NCI-H1105 treated with DMSO at 0.1 percent for 48 hours (cell line): ENCODE measurements at regions not wholly inside any gene's neighbourhood (a gene's known extent, or its start where the extent isn't known, plus 50 kb on each side); places are given as distances from the start of the nearest gene placed in this dataset.

Source experiments
- DNase-seq: peaks from one replicate; lab custom pipeline; 2025; lab: John Stamatoyannopoulos, UW

DNA sequence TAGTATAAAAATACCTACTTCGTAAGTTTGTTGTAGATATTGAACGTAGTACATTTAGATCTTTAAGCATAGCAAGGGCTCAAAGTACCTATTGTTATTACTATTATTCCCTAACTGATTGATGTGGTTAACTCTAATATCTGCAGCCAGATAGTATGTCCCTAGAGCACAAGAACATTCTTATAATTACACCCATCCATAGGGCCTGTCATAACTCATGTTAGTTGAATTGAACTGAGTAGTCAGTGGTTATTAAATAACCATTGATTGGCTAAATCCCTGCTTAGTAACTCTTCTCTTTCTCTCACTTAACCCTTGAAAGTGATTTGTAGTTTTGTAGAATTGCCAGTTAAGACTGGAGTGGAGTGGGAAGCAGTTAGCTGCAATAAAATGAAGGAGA, 207.5 kb upstream of the HS3ST5 start:
- DNase-seq, result no peak

DNA sequence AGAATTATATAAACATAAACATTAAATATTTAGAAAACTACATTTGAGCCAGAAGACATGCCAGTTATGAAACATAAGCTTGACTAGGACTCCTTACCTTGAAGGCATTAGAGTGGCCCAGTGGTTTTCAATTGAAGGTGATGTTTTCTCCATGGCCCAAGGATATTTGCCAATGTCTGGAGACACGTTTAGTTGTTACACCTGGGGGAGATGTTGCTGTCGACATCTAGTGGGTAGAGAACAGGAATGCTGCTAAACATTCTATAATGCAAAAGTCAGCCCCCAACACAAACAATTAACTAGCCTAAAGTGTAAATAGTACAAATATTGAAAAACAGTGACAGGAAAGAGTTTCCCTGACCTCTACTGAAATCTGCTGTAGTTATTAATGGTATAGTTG, 200.9 kb upstream of the HS3ST5 start:
- no peak for DNase-seq

DNA sequence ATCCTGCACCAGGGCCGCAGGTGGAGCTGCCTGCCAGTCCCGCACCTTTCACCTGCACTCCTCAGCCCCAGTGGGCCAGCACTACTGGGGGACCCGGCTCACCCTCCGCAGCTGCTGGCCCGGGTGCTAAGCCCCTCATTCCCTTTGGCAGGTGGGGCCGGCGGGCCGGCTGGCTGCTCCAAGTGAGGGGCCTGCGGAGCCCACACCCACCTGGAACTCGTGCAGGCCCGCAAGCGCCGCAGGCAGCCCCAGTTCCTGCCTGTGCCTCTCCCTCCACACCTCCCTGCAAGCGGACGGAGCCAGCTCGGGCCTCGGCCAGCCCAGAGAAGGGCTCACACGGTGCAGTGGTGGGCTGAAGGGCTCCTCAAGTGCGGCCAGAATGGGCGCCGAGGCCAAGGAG, 199.0 kb upstream of the HS3ST5 start:
- DNase-seq, result no peak

DNA sequence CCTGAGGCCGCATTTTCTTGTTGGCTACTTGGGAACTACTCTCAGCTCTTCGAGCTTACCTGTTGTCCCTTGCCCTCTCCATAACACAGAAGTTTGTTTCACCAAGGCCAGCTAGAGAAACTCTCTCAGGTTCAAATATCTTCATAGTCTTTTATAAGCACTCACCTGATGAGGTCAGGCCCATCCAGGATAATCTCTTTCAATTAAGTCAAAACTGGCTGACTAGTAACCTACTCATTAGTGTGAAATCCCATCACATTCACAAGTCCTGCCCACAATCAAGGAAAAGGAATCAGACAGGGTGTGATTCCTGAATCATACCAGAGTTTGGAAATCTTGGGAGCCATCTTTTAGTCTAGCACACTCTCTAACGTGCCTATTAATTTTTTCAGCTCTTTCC, 195.2 kb upstream of the HS3ST5 start:
- no peak for DNase-seq

DNA sequence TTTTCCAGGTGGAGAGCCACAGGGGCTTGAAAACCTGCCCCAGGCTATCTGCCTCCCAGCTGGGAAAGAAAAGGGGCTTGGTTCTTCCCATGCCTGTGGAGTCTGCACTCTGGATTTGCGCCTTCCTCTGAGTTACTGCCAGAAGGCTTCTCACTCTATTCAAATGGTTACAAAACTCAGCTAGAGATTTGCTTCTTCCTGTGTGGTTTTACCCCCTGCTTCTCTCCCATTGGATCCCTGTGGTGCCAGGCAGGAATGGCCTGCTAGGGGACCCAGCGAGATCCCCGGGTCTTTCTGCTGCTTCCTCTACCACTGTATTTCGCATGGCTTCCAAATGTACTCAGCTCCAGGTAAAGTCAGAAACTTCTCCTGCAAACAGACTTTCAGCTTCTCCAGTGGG, 192.0 kb upstream of the HS3ST5 start:
- DNase-seq, result no peak

DNA sequence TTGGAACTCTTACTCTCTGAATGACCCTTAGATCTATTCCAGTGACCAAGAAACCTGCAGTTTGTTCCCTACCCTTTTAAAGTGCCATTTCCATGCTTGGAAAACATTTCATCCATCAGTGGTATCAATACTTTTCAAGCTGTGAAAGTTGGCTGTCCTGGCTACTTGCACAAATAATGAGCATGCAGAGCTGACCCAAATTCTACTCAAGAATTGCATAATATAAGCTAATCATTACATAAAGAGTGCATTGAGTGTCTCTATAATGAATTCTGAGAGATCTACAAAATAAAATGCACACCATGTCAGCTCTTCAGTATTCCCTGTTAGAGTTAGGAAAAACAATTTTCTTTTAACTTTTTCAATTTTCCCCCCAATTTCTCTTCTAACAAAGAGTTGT, 181.3 kb upstream of the HS3ST5 start:
- no peak for DNase-seq

DNA sequence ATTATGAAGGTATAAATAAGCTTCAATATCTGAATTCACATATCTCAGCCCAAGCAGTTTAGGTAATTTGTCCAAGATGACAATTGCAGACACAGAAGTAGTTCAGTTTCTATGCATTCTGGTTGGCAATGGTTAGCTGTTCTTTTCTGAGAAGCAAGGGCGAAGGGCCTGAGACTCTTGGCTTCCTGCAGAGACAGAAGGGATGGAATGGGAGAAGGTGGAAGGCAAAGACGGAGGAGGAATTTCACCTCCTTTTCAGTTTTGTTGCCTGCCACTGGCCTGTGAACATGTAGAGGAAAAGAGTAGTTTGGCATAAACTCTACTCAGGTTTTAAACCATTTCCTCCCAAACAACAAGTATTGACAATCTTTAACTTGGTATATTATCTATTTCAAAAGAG, 180.7 kb upstream of the HS3ST5 start:
- no peak for DNase-seq

DNA sequence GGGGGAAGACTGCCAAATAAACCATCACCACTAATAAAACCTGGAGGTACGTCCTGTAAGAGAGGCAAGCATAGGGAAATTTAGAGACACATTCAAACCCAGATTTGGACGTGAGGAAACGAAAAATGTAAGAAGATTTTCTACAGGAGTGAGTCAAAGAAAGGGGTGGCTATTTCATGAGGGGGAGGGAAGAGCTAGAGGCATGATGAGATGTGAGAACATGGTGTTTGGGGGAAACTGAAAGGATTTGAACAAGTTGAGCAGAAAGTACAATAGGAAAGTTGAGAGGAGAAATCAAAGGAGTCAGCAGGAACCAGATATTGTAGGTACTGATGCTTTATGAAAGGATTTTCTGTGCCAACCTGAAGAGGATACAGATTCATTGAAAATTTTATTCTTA, 179.1 kb upstream of the HS3ST5 start:
- DNase-seq, result no peak

DNA sequence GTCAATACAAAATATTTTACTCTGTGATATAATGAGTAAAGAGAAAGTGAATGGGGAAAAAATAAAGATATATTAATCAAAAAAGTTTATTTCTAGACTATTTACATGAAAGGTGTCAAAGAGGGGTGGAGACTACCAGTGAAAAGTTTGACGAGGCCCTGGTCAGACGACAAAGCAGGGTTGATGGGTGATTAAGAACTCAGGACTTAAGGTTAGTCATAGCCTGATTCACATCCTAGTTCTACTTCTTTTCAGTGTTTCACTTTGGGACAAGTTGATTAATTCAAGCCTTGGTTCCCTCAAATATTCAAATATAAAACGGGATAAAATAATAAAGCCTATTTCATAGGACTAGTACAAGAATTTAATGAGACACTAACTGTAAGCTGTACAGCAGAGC, 178.2 kb upstream of the HS3ST5 start:
- DNase-seq, result no peak

DNA sequence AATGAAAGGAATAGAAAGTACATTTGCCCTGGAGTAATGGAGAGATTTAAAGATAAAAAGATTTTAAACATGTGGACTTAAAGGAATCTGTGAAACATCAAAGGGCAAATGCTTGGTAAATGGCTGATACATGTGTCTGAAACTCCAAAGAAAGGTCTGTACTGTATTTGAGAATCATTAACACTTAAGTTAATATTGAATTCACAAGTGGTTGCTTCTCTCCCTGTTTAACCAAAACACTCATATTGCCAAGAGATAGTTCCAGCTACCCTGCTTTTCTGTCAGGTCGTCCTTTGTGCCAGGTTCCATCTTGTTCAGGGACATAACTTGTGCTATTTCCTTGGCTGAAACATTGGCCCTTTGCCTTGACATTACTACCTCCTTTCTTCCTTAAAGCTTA, 171.3 kb upstream of the HS3ST5 start:
- no peak for DNase-seq

DNA sequence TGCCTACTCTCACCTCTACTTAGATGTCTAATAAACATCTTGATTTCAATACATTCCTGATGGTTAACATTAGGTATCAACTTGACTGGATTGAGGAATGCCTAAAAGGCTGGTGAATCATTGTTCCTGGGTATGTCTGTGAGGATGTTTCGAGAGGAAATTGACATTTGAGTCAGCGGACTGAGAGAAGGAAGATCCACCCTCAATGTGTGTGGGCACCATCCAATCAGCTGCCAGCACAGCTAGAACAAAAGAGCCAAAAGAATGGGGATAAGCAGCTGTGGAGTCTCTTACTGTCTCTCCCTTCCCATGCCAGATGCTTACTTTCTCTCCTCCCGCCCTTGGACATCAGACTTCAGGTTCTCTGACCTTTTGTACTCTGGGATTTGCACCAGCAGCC, 128.6 kb upstream of the HS3ST5 start:
- DNase-seq, result no peak

DNA sequence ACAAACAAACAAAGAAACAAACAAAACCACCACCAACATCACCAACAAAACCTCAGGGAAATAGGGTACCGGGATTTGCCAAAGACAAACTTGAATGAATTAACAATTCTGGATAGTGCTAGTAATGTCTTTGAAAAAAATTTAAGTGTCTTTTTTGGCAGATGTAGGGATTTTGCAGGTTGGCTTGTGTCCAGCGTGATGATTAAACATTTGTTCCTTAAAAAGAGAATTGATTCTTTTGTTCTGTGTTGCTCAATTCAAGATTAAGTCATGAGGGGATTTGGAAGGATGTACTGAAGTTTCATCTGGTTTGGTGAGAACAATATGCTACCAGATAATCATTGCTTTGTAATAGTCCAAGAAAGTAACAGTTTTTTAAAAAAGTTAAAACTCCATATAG, 125.1 kb upstream of the HS3ST5 start:
- DNase-seq, result no peak

DNA sequence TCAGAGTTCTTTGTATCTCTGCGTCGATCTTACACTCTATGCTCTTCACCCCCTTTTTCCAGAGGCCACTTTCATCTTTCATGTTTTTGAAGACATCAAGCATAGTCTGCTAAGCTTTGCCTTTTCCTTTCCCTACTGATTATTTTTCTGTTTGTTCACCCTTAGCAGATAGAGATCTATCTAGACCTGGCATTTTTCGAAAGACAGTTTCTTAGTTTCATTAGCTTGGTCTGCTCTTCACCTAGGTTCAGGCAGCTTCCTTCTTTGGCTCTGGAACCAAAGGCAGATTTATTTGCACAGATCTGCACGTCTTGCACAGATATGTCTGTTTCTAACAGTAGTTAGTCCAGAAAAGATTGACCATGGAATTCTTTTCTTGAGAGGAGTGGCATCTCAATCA, 122.7 kb upstream of the HS3ST5 start:
- no peak for DNase-seq

DNA sequence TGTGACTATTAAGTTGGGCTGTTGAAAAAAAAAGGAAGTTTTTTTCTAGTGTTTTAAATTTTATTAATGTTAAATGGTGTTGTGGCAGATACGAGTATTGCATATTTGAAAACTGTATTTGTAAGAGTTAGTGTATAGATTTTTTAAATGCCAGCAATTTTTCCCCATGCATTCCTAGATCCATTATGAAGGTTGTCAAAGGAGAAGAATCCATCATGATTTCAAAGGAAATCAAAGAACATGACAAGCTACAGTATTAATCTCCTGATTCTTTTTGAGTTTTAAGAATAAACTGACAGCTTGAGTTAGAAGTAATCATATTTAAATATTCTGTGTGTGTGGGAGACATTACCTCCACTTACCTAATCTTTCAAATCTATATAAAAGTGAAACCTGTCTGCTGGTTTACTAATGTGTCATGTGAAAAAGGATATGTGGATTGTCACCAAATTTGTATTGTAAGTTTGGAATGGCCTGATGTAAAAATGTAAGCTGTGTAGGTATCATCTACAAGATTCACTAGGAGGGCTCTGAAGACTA, 111.0 kb upstream of the HS3ST5 start:
- DNase-seq, result no peak

DNA sequence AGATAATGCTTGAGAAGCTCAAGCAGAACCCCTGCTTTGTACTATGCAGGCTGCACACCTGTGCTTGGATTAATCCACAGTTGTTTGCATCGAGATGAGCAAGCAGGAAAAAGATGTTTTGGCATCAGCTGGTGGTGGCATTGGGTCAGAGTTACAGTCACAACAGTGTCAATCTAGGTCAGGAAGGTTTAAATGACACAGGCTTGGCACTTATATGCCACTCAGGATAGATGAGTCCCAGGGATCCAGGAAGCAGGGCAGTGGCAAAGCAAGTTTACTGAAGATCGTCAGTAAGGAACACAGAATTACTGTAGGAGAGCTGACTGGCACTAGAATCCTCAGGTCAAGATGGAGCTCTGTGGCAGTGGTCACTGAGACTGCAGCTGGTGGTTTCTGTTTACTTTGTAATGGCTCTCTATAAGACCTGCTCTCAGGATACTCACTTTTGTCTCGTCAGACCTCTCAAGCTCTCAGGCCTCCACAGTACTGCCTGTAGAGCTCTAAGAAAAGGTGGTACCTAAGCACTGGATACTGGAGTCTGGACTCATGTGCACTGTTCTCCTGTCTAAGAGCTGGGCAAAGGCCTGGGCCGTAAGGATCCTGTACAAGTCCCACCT, 110.1 kb upstream of the HS3ST5 start:
- no peak for DNase-seq

DNA sequence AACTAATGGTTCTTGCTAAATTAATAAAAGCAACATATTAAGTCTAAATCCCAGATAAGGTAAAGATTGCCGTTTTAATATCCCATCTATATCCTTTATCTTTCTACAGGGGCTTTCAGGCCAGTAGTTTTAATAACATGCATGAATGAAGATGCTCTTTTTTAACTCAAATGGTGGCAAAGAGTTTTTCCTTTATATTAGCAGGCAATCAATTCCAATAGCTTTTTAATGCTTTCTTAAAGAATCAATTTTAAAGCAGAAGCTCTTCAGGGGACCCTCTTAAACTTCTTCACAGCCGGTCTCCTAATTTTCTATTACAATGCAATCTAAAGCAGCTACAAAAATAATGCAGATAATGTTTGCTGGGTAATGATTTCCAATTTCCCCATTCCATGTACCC, 107.8 kb upstream of the HS3ST5 start:
- no peak for DNase-seq

DNA sequence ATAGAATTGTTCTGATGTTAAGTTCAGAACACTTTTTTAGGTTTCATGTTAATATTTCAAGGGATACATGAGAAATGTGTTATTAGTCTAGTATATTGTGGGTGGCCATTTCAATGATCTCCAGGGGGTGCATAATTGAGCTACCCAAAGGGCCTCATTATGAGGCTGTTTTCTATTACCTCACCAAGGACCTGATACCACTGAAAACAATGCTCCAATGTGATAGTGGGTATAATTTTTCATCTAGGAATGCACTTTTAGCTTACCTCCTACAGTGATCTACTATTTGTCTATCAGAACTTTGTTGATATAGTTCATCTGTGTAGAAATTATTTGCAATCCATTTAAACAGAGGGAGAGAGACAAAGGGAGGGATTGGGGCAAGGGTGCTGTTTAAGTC, 106.8 kb upstream of the HS3ST5 start:
- no peak for DNase-seq

DNA sequence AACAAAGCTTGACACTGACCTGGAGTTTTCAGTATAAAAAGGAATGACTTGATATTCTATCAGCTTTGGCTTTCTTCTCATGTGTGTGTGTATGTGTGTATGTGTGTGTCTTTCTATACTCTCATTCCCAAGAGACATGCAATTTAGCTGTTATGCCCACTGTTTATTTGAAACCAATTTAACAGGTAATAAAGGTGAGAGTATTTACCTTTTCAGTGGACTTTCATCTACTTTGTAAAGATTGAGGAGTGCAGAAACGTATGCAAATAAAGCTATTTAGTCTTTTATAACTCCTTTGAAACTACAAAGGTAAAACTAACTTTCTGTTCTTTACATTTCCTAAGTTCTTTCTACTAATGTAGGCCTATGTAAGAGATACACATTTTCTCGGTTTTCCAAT, 103.5 kb upstream of the HS3ST5 start:
- no peak for DNase-seq

DNA sequence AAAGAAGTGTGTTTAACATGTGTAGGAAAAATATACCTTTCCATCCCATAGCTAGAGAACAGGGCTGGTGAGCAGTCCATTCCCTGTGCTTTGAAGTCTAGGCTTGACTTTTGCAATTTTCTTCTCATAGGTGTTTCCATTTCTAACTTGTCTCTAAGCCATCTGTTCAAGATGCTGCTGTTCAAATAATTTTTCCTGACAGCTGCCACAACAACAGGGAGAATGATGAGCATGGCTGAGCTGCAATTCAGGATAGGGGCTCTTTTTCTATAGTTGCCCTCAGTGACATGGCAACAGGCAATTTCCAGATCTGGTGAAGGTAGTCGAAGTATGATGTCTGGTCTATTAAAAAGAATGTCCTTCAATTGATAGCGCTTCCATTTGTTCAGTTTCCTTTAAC, 103.0 kb upstream of the HS3ST5 start:
- no peak for DNase-seq

DNA sequence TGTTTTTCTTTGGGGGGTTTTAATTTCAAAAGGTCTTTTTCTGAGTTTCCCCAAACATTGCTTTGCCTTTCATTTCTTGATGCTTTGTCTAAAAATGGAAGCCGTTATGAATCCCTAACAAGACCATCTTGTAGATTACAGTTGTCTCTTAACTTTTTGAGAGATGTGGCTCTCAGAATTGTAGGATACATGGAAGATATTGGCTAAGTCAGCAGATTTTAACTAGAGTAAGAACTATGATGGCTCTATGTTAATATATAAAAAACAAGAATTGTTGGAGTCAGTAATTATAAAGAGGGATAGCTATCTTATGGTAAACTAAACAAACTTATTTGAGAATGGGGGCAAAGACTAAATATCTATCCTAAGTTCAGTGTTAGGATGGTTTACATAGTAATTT, 96.6 kb upstream of the HS3ST5 start:
- DNase-seq, result no peak

DNA sequence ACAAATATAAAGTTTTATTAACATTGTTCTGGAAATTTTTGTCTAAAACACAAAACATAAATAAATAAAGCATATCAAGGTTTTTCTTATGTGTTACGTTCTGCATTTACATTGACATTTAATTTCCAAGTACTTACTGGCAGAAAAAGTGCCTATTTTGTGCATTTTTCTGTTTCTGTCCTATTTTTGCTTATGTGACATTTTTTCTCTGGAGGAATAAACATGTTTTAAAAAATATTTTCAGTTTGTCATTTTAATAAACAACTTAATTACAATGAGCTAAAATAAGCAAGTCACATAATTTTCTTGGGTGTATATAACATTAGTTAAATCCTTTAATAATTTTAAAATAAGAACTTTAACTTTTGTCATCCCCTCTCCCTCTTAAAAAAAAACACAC, 94.4 kb upstream of the HS3ST5 start:
- DNase-seq, result no peak

DNA sequence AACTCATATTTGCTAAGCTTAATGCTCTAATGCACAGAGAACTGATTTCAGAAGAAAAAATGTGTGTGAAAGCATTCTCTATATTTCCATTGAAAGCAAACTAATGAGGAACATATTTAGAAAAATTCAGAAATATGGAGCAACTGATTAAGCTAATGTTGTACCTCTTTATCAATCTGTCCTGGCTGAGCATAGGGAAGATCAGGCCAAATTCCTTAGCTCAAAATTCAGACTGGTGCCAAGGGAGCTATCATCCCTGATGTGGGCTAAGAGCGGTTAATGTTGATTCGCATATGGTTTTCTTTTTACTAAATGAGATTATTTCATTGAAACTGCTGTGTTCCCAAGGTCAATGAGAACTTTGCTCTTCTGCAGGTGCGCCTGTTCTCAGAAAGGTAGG, 93.9 kb upstream of the HS3ST5 start:
- DNase-seq, result no peak

DNA sequence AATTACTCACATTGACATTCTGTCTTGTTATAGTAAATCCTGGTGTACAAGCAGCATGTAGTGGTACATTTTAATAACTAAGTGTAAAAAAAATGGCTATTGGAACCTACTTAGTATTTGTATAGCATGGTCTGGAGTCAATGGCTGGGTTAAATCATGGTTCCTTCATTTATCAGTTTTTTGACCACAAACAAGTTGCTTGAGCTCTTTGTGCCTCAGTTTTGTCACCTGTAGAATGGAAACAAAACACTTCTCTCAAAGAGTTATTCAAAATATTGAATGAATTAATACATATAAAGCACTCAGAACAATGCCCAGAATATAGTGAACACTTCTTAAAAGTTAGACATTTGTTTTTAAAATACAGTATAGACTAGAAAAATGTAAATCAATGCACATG, 93.2 kb upstream of the HS3ST5 start:
- DNase-seq, result no peak

DNA sequence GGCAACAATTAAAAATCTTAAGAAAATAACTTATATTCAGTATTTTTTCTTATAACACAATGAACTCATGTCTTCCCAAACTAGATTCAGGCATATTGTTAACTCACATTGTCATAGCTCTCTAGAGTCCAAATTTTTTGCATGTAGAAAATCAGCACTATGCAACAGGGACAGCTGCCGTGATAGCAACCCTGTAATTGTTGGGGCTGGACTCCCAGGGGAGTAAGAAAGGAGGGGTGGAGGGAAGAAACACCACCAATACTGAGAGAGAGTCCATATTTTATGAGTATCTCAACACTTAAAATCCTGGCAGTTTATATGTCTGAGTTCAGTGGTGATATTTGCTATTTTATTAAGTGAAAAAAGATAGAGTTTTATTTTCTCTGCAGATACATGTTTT, 89.6 kb upstream of the HS3ST5 start:
- DNase-seq, result peak; percentile 41

DNA sequence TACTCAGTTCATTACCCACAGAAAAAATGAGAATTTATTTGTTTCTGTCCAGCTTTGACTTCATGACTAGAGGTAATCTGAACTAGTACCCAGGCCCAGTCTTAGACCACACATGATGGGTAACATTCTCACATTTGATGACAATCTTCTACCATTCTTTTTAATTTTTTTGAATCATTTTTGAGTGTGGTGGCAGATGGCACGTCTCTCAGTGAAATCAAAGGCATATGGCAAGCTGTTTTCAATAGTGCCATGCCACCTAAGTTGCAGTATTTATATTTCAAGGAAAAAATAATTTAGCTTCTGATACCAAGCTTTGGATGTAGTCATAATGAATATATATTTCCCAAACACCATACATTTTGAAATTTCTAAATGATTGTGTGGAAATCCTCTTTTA, 88.8 kb upstream of the HS3ST5 start:
- no peak for DNase-seq
